Dendritic cell treated with granulocyte-macrophage colony-stimulating factor and Interleukin-4, amounts not matched to agents 40 ng/mL and 50 ng/mL, for 4 days (primary cell): ENCODE measurements at regions not wholly inside any gene's neighbourhood (a gene's known extent, or its start where the extent isn't known, plus 50 kb on each side); places are given as distances from the start of the nearest gene placed in this dataset.
"Not testable (repeated sequence)": the region's sequence is repeated elsewhere in the genome, so short reads cannot be mapped to it uniquely, and the experiment has no call there.

Source experiments
- H3K27ac Mint-ChIP-seq: one replicate; pipeline ENCODE4 v1.8.0; 2022; ENCODE audit warnings: mild to moderate bottlenecking, mixed read lengths
- H3K27me3 Mint-ChIP-seq: one replicate; pipeline ENCODE4 v1.8.0; 2022; ENCODE audit warnings: mild to moderate bottlenecking, mixed read lengths
- H3K36me3 Mint-ChIP-seq: one replicate; pipeline ENCODE4 v1.8.0; 2022; ENCODE audit warnings: low read depth, mixed read lengths
- H3K4me1 Mint-ChIP-seq: one replicate; pipeline ENCODE4 v1.8.0; 2022; ENCODE audit warnings: low read depth, mixed read lengths
- H3K4me3 Mint-ChIP-seq: one replicate; pipeline ENCODE4 v1.8.0; 2022; ENCODE audit warnings: mild to moderate bottlenecking, moderate library complexity, mixed read lengths
- H3K9me3 Mint-ChIP-seq: one replicate; pipeline ENCODE4 v1.8.0; 2022; ENCODE audit warnings: mixed read lengths
- intact Hi-C: fragments of 100-400 bp; cut with micrococcal nuclease; formaldehyde crosslinking; loops from one replicate; pipeline ENCODE4 v1.15.0; 2022

DNA sequence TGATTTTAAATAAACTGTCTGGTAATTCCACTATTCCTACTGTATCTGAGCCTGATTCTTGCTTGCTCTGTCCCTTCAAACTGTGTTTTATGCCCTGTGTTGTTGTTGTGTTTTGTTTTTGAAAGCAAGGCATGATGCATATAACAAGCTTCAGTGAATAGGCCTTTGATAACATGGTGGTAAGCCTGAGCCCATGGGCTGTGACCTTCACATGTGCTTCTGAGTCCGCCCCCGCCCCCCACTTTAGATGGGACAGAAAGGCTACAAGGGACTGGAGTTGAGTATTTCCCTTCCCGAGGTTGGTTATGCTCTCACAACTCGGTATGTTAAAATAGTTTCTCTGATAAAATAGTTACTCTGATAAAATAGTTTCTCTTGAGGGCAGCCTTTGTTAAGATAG lies 119.0 kb upstream of the WNT7A start:
- H3K4me1 Mint-ChIP-seq = no peaks in the 10 kb centered on the region
- H3K27me3 Mint-ChIP-seq = peaks cover 2% of the 10 kb centered on the region
- H3K36me3 Mint-ChIP-seq = no peaks in the 10 kb centered on the region
- H3K27ac Mint-ChIP-seq = no peak overlapping the region
- intact Hi-C loops = no loop called here
- peaks cover 21% of the 10 kb centered on the region for H3K9me3 Mint-ChIP-seq
- no peak overlapping the region for H3K4me3 Mint-ChIP-seq

GRCh38 chr3:13995216-13995615 lies 115.3 kb upstream of the WNT7A start:
- H3K27me3 Mint-ChIP-seq, H3K27ac Mint-ChIP-seq, intact Hi-C loops, H3K4me3 Mint-ChIP-seq, H3K4me1 Mint-ChIP-seq, H3K36me3 Mint-ChIP-seq: not testable (repeated sequence)
- peaks cover 21% of the 10 kb centered on the region for H3K9me3 Mint-ChIP-seq

- H3K27ac Mint-ChIP-seq, H3K4me3 Mint-ChIP-seq, H3K4me1 Mint-ChIP-seq, intact Hi-C loops, H3K27me3 Mint-ChIP-seq, H3K36me3 Mint-ChIP-seq: not testable (repeated sequence)
- H3K9me3 Mint-ChIP-seq = peaks cover 41% of the 10 kb centered on the region
Observed at GRCh38 chr3:13988925-13989324, 109.1 kb upstream of the WNT7A start.

DNA sequence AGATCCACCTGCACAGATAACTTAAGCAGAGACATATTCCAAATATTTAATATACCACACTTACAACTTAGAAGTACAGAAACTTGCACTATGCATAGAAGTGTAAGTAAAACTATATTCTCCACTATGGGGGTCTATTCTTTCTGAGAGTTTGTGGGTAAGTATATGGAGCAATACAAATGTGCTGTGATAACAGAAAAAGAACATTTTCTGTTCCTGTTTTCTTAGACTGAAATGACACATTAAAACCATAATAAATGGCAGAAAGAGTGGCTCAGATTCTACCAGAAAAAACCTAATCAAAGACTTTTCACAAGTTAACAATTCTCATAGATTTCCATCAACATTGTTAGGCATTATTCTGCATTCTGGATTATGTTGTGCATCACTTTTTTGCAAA lies 96.6 kb upstream of the WNT7A start:
- intact Hi-C loops = no loop called here
- H3K27me3 Mint-ChIP-seq = no peaks in the 10 kb centered on the region
- H3K4me1 Mint-ChIP-seq = no peaks in the 10 kb centered on the region
- H3K9me3 Mint-ChIP-seq = peaks cover 35% of the 10 kb centered on the region
- no peak overlapping the region for H3K27ac Mint-ChIP-seq
- no peak overlapping the region for H3K4me3 Mint-ChIP-seq
- no peaks in the 10 kb centered on the region for H3K36me3 Mint-ChIP-seq

DNA sequence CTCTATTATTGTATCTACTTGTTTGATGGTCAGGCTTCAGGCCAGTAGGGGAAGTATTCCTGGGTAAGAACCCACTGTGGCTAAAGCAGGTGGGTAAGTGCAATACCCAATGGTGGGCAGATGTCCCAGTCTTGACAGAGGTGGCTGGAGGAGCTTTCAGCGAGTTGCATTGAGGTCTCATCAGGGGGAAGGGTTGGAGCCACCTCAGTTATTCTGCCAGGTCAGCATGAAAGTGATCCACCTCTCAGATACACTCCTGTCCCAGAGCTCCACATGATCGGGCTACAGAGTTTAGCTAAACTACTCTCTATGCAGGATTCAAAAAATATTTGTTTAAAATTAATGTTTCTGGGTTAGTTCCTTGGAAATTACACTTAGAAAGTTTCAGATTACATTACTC lies 95.8 kb upstream of the WNT7A start:
- Mint-ChIP-seq H3K4me1 (no peaks in the 10 kb centered on the region), H3K36me3 (no peaks in the 10 kb centered on the region), H3K27me3 (no peaks in the 10 kb centered on the region), H3K27ac (no peak overlapping the region), H3K4me3 (no peak overlapping the region), H3K9me3 (peaks cover 41% of the 10 kb centered on the region)
- intact Hi-C loops = no loop called here

DNA sequence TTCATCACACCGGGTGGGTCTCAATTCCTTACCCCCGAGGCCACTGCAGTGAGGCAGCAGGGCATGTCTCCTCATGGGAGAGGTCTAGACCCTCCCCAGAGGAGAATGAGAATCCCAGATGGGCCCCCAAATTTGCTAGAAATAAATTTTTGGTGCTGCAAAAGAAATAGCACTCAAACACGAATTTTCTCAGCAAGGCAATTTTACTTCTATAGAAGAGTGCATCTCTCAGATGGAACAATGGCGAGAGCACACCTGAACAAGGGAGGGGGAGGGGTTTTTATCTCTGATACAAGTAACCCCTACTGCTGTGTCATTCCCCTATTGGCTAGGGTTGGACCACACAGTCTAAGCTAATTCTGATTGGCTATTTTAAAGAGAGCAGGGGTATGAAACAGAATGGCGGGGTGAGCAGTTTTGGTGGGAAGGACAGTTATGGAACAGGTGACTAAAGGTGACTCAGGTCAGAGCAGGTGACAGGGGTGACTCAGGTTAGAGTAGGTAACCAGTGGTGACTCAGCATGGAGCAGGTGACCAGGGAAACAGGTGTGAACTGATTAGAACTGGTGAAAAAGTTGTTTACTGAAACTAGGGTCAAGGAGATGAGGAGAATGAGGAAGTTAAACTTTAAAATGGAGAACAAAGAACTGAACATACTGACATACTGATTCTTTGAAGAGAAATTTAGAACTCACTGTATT lies 93.0 kb upstream of the WNT7A start:
- Mint-ChIP-seq H3K4me3 (no peak overlapping the region), H3K9me3 (peaks cover 41% of the 10 kb centered on the region), H3K36me3 (no peaks in the 10 kb centered on the region), H3K27me3 (no peaks in the 10 kb centered on the region), H3K4me1 (no peaks in the 10 kb centered on the region), H3K27ac (no peak overlapping the region)
- intact Hi-C loops = no loop called here

- Mint-ChIP-seq H3K36me3 (no peaks in the 10 kb centered on the region), H3K27ac (no peak overlapping the region)
Observed at GRCh38 chr3:13966302-13966701, 86.4 kb upstream of the WNT7A start.

DNA sequence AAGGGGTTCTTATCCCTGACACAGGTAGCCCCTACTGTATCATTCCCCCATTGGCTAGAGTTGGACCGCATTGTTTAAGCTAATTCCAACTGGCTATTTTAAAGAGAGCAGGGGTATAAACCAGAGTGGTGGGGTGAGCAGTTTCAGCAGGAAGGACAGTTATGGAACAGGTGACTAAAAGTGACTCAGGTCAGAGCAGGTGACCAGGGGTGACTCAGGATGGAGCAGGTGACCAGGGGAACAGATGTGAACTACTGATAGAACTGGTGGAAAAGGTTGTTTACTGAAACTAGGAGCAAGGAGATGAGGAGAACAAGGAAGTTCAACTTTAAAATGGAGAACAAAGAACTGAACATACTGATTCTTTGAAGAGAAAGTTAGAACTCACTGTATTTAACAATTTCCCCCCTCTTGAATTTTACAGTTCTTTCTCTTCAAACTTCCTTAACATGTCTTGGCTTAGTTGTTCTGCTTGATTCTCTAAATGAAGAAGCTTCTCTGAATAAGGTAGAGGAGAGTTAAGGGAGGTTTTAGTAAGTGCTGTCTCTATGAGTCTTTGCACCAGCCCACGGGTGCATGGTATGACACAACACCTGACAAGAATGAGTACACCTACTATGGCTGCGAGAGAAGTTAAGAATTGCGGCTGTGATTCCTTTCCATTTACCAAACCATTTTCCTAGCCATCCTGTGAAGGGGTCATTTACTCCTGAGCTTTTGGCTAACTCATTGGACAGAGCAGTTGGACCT lies 83.4 kb upstream of the WNT7A start:
- H3K27me3 Mint-ChIP-seq = no peaks in the 10 kb centered on the region
- no peak overlapping the region for H3K4me3 Mint-ChIP-seq
- no peaks in the 10 kb centered on the region for H3K4me1 Mint-ChIP-seq
- H3K36me3 Mint-ChIP-seq = no peaks in the 10 kb centered on the region
- intact Hi-C loops = no loop called here
- H3K27ac Mint-ChIP-seq = no peak overlapping the region
- peaks cover 12% of the 10 kb centered on the region for H3K9me3 Mint-ChIP-seq

More at GRCh38 chr3:13966302-13966701, 86.4 kb upstream of the WNT7A start:
- Mint-ChIP-seq H3K9me3 (peaks cover 4% of the 10 kb centered on the region), H3K4me3 (no peak overlapping the region), H3K4me1 (no peaks in the 10 kb centered on the region), H3K27me3 (no peaks in the 10 kb centered on the region)
- intact Hi-C loops = no loop called here

GRCh38 chr3:13954741-13955483 lies 75.0 kb upstream of the WNT7A start:
- Mint-ChIP-seq H3K4me3 (no peak overlapping the region), H3K27me3 (no peaks in the 10 kb centered on the region), H3K27ac (no peak overlapping the region), H3K9me3 (peaks cover 3% of the 10 kb centered on the region), H3K4me1 (no peaks in the 10 kb centered on the region), H3K36me3 (no peaks in the 10 kb centered on the region)
- intact Hi-C loops = no loop called here

GRCh38 chr3:13954266-13954665 lies 74.4 kb upstream of the WNT7A start:
- H3K4me3 Mint-ChIP-seq = no peak overlapping the region
- no peaks in the 10 kb centered on the region for H3K36me3 Mint-ChIP-seq
- intact Hi-C loops = no loop called here
- no peak overlapping the region for H3K27ac Mint-ChIP-seq
- H3K4me1 Mint-ChIP-seq = no peaks in the 10 kb centered on the region
- H3K9me3 Mint-ChIP-seq = no peaks in the 10 kb centered on the region
- H3K27me3 Mint-ChIP-seq = no peaks in the 10 kb centered on the region

GRCh38 chr3:13951184-13951583 lies 71.3 kb upstream of the WNT7A start:
- Mint-ChIP-seq H3K36me3 (no peaks in the 10 kb centered on the region), H3K4me1 (no peaks in the 10 kb centered on the region), H3K27me3 (peaks cover 12% of the 10 kb centered on the region), H3K4me3 (no peak overlapping the region), H3K9me3 (peaks cover 15% of the 10 kb centered on the region), H3K27ac (no peak overlapping the region)
- intact Hi-C loops = no loop called here

- Mint-ChIP-seq H3K27ac (no peak overlapping the region), H3K36me3 (no peaks in the 10 kb centered on the region), H3K4me3 (no peak overlapping the region), H3K9me3 (peaks cover 27% of the 10 kb centered on the region), H3K27me3 (peaks cover 12% of the 10 kb centered on the region), H3K4me1 (no peaks in the 10 kb centered on the region)
- intact Hi-C loops = no loop called here
Observed at GRCh38 chr3:13950042-13950441, 70.2 kb upstream of the WNT7A start.

DNA sequence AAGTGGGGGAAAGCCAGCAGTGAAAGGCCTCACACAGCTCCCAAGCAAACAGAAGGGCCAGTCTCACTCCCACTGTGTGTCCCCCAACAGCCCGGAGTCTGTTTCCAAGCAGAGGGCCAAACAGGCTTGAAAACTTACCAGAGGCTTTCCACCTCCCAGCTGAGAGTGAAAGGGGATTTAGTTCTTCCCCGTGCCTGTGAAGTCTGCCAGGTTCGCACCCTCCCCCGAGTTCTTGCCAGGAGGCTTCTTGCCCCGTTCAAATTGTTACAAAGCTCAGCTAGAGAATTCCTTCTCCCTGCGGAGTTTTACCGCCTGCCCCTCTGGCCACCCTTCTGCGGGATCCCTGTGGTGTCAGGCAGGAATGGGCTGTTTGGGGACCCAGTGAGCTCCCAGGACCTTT lies 68.0 kb upstream of the WNT7A start:
- H3K9me3 Mint-ChIP-seq = peaks cover 41% of the 10 kb centered on the region
- no peak overlapping the region for H3K4me3 Mint-ChIP-seq
- no peaks in the 10 kb centered on the region for H3K4me1 Mint-ChIP-seq
- H3K27me3 Mint-ChIP-seq = peaks cover 12% of the 10 kb centered on the region
- no peaks in the 10 kb centered on the region for H3K36me3 Mint-ChIP-seq
- intact Hi-C loops = no loop called here
- no peak overlapping the region for H3K27ac Mint-ChIP-seq

- peaks cover 11% of the 10 kb centered on the region for H3K9me3 Mint-ChIP-seq
- H3K27ac Mint-ChIP-seq = no peak overlapping the region
- H3K4me3 Mint-ChIP-seq = no peak overlapping the region
- intact Hi-C loops = no loop called here
- H3K36me3 Mint-ChIP-seq = no peaks in the 10 kb centered on the region
- peaks cover 3% of the 10 kb centered on the region for H3K27me3 Mint-ChIP-seq
- H3K4me1 Mint-ChIP-seq = no peaks in the 10 kb centered on the region
Observed at GRCh38 chr3:13939206-13939605, 59.3 kb upstream of the WNT7A start.
